DMS153 treated with DMSO at 0.1 percent for 48 hours (cell line): ENCODE measurements at regions not wholly inside any gene's neighbourhood (a gene's known extent, or its start where the extent isn't known, plus 50 kb on each side); places are given as distances from the start of the nearest gene placed in this dataset.
"Not testable (repeated sequence)": the region's sequence is repeated elsewhere in the genome, so short reads cannot be mapped to it uniquely, and the experiment has no call there.

Experiments
- DNase-seq: peaks from one replicate; lab custom pipeline; 2025; ENCODE audit not compliant: unreplicated experiment; lab: John Stamatoyannopoulos, UW

DNA sequence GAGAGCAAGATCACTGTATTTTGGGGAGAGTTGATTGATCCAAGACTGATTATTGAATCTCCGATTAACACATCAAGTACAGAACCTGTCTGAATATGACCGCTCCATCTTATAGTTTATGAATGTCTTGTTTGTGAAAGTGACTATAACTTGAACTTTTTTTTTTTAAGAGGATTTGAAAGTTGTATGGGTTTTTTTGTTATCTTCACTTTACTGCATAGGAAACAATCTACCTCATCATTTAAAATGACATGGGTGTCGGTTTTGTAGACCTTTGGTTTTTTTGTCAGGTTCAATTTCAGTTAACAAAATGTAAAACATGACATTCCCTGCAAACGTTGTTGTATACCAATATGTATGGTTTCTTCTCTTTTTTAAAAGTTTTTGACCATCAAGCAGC is 103.0 kb upstream of the NUDT6 start:
- no peak for DNase-seq

DNA sequence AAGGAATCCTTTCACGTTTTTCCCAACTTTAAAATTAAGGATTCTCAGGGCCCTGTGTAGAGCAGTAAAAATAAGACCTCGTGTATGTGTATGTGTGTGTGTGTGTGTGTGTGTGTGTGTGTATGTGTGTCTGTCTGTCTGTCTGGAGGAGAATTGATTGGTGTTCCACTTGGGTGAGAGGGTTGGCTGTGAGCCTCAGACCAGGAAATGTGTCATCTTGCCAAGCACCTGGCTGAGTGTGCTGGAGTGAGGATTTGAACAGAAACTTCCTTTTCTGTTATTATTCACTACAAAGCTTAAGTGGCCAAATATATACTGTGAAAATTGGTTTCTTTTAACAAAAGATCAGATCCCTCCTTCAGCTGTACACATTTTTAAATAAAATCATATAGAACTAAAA is 103.6 kb upstream of the NUDT6 start:
- not testable (repeated sequence) for DNase-seq

DNA sequence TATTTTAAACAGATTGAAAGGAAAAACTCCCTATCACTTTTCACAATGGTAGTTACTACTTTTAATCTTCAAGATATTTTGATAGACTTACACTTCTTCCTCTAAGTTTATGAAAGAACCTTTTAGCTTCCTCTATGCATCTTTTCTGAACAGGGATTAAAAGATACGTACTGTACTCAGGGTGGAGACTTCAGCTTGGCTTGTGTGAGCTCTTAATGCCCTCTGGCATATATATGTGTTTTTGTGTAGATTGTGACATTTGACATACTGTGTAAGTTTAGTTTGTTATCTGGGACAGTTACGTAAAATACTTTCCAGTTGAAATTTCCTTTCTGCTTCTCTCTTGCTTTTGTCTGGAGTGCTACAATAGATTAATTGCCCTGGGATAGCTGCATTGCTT is 109.3 kb upstream of the NUDT6 start:
- DNase-seq, result no peak

DNA sequence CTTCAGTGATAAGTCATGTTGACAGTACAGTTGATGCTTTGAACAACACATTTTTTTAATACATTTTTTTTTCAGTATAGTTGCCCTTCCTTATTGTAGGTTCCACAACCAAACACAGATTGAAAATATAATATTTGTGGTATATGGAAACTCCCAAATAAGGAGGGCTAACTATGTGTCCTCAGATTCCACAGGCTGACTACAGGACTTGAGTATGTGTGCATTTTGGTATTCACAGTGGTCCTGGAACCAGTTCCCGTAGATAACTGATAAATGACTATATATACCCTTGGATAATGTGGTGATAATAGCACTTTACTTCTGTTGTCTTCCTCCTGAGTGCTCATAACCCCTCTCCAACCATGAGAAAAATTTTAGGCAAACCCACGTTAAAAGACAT is 111.6 kb upstream of the NUDT6 start:
- DNase-seq, result no peak

DNA sequence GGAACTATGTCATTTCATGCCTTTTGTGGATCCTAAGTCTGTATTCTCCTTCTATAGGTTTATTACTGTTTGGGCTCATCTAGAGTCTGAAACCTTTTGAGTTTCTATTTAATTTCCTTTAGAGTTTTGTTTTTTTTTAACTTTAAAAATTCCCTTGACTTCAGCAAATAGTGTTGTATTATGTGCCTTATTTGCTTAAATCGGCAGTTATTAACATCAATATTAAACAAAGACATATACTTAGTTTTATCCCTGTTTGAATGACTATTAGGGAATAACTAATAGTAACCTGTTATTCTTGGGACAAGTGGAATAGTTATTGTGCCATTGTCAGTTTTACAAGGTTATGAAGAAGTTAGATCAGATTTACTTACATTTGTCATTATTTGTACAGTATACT is 112.8 kb upstream of the NUDT6 start:
- no peak for DNase-seq

DNA sequence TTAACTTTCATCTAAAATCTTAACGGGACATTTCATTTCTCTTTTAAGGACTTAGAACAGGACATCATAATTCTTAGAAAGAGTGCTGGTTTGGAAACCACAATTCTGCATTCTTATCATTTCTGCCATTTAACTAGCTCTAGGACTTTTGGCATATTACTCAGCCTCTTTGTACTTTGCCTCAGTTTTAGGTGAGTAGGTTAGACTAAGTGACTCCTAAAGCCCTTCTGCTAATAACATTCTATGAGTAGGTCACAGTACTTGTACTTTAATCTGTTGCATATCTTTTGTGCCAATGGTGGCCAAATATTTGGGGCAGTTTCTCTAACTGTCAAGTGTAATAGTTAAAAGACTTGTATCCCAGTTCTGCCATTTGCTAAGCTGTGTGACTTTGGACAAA is 115.4 kb upstream of the NUDT6 start:
- no peak for DNase-seq

DNA sequence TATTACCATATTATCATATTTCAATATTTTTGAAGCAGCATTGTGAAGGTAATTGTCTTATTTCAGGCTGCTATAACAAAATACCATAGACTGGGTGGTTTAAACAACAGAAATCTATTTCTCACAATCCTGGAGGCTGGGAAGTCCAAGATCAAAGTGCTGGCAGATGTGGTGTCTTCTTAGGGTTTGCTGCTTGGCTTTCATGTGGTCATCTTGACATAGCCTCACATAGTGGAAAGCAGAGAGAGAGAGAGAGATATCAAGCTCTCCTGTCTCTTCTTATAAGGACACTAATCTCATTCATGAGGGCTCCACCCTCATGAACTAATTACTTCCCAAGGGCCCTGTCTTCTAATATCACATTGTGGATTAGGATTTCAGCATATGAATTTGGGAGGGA is 119.7 kb upstream of the NUDT6 start:
- DNase-seq, result no peak

DNA sequence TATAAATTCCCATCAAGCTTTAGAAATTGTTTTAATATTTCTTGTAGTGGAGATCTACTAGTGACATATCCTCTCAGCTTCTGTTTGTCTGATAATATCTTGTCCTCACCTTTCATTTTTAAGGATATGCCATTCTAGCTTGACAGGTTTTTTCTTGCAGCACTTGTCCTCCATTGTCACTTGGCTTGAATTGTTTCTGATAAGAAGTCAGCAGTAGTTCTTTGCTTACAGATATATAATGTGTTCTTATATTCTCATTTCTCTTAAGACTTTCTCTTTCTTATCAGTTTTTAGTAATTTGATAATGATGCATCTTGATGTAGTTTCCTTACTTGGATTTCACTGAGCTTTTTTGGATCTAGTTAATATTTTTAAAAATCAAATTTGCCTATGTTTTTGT is 120.6 kb upstream of the NUDT6 start:
- DNase-seq, result no peak

DNA sequence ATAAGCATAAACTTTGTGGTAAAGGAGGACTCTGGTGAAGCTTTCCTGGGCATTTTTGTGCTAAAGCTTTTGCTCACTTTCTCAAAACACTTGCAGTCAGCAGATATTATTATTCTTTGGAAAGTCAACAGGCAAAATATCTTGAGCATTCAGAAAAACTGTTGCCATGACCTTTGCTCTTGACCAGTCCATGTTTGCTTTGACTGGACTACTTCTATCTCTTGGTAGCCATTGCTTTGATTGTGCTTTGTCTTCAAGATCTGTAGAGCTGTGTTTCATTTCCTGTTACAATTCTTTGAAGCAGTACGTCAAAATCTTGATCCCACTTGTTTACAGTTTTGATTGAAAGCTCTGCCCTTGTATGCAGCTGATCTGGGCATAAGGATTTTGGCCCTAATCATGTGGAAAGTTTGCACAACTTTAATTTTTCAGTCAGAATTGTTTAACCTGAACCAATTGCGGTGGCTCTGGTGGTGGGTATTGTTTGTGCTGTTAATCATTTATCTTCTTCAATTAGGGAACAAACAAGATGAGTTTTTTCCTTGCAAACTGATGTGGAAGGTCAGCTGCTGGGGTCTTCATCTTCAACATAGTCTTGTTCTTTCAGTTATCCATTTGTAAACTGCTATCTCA is 121.5 kb upstream of the NUDT6 start:
- DNase-seq, result no peak

DNA sequence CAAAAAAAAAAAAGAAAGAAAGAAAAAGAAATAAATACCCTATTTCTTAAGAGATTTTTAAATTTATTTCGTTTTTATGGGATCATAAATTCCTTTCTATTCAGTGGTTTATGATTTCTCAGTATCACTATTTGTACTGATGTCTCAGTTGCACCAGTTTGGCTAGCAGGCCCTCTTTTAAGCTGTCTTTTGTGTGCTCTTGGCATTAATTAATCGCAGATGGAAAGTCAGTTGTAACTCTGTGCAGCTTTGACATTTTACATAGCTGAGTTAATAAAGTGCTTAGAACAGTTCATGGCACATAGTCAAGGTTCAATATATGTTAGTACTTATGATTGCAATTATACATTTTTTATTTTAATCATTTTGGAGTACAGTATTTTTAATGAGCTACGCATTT is 123.7 kb upstream of the NUDT6 start:
- no peak for DNase-seq

DNA sequence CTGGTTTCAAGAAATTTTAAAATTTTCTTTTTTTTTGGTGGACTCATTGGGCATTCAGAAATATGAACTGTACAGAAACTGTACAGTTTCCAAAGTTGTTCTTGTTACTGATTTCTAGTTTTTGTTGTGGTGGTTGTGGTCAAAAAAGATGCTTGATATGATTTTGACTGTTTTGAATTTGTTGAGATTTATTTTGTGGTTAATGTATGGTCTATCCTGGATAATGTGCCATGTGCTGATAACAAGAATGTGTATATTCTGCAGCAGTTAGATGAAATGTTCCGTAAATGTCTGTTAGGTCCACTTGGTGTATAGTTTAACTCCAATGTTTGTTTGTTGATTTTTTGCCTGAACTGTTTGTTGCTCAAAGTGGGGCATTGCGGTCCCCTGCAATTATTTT is 127.6 kb upstream of the NUDT6 start:
- no peak for DNase-seq

DNA sequence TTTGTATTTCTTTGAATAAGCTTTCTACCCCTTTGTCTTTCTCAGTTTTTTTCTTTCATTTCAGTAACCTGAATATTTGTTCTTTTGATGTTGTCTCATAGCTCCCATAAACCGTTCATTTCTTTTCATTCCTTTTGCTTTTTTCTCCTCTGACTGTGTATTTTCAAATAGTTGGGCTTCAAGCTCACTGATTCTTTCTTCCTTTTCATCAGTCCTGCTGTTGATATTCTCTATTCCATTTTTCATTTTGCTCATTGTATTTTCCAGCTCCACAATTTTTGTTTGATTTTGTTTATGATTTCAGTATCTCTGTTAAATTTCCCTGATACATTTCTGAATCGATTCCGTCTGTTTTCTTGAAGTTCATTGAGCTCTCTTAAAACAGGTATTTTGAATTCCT is 129.6 kb upstream of the NUDT6 start:
- no peak for DNase-seq

DNA sequence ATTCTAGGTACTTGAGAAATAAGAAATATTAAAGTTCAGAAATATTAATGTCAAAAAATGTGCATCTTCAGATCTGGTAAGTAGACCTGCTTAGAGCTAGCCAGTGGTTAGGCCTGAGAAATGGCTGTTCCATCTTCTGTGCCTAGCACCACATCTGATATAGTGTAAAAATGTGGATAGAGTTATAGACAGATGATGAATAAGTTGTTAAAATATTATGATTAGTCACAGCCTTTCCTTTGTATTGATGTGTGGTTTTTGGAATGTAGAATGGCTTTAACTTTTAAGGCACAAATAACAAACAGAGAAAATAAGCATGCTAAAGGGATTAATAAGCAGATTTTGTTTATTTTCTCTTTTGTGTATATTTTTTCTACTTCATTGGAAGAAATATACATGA is 133.5 kb upstream of the NUDT6 start:
- no peak for DNase-seq

DNA sequence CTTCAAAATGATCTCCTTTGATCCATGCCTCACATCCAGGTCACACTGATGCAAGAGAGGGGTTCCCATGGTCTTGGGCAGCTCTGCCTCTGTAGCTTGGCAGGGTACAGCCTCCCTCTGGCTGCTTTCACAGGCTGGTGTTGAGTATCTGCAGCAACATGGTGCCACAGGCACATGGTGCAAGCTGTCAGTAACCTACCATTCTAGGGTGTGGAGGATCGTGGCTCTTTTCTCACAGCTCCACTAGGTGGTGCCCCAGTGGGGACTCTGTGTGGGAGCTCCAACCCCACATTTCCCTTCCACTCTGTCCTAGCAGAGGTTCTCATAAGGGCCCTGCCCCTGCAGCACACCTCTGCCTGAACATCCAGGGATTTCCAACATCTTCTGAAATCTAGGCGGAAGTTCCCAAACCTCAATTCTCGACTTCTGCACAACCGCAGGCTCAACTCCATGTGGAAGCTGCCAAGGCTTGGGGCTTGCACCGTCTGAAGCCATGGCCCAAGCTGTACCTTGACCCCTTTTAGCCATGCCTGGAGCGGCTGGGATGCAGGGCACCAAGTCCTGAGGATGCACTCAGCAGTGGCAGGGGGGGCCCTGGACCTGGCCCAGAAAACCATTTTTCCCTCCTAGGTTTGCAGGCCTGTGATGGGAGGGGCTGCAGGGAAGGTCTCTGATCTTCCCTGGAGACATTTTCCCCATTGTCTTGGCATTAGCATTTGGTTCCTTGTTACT is 137.8 kb upstream of the NUDT6 start:
- no peak for DNase-seq

DNA sequence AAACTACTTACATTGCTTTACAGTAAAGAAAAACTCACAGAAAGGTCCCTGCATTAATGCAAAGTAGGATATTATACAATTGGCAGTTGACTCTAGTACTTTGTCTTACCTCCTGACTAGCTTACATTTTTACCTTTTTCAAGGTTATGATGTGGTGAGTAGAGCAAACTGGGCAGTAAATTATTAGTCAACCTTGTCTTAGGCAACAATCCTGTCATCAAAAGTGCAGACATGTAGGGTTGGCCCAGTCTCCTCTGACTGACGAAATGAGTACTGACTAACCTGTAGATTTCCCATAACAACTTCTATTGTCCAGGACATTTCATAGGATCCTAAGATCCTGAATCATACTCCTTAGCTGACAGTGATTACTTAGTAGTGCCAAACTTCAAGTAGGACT is 142.0 kb upstream of the NUDT6 start:
- DNase-seq, result no peak

DNA sequence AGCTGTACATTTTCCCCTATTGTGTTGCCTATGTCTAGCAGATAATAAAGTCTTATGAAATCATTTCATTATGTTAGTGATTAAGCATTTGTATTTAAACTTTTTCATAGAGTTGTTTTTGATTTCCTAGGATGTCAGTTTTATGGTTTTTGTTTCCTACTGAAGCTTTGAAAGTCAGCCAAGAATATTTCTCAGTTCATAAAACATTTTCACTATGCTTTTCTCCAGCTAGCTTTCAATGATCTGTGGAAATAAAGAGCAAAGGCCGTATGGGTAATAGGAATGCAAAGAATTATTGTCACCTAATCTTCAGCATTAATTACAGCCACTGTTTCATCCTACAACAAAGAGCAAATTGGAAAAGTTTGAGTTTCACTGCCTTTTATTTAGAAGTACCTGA is 145.7 kb upstream of the NUDT6 start:
- DNase-seq, result no peak

DNA sequence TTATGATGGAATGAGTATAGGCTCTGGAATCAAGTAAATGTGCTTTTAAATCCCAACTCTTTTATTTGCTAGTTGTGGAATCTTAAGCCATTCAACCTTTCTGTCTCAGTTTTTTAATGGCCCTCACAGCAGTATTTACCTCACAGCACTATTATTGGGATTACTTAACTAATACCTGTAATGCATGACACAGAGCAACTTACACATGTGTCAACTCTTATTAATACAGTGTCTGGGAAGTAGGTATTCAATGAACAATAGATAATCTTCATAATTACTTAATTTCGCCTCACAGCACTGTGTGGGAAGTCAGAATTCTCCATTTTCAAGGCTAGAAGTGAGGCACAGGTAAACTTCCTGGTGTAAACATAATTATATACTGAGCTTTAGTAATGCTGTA is 149.7 kb upstream of the NUDT6 start:
- no peak for DNase-seq

DNA sequence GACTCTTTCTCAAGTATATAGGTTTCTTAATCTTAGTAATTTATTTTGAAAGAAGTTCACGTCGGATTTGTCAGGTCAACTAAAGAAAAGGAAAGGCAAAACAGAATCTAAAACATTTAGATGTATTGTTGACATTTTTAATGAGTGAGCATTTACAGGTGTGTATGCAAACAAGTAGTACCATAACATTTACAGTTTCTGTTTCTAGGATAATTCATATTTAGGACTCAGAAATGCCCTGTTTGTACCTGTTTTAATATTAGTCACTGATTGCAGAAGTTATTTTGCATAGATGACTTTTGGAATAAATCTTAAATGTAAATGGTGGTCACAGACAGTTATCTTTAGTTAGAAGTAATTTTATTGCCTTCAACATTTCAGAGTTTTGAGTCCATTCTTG is 151.3 kb upstream of the NUDT6 start:
- DNase-seq, result no peak

DNA sequence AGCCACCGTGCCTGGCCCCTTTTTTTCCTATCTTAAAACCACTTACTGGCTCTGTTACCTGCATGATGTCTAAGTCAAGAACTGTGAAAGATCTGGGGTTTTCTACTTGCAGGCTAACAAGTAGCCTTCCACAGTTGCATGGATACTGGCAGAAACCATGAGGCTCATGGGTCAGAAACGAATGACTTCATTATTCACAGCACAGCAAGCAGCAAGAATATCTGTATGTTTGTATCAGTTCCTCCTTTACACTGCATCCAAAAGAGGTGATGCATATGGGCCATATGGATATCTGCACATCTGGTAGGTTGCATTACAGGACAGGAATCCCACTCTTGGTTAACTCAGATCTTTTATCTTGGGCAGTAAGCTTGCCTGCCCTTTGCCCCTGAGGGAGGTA is 154.9 kb upstream of the NUDT6 start:
- no peak for DNase-seq

DNA sequence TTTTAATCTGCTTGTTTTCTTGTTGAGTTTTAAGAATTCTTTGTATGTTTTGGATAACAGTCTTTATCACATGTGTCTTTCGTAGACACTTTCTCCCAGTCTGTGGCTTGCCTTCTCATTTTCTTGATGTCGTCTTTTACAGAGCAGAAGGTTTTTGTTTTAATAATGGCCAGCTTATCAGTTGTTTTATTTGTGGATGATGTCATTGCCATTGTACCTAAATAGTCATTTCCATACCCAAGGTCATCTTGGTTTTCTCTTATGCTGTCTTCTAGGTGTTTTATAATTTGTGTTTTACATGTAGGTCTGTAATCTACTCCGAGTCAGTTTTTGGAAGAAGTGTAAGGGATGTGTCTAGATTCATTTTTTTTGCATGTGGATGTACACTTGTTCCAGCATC is 159.6 kb upstream of the NUDT6 start:
- no peak for DNase-seq

DNA sequence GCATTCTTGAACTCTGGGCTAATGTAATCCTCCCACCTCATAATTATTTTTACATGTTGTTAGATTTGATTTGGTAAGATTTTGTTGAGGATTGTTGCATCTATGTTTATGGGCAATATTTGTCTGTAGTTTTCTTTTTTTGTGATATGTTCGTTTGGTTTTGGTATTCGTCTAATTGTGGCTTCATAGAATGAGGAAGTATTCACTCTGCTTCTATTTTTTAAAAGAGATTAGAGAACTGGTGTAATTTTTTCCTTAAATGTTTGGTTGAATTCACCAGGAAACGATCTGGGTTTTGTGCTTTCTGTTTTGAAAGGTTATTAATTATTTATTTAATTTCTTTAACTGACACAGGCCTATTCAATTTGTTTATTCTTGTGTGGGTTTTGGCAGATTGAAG is 161.2 kb upstream of the NUDT6 start:
- no peak for DNase-seq

DNA sequence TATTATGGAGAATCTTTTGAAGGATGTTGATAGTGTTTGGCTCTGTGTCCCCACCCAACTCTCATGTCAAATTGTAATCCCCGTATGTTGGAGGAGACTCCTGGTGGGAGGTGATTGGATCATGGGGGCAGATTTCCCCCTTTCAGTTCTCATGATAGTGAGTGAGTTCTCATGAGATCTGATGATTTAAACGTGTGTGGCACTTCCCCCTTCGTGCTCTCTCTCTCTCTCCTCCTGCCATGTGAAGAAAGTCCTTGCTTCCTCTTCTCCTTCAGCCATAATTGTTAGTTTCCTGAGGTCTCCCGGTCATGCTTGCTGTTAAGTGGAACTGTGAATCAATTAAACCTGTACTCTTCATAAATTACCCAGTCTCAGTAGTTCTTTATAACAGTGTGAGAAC is 166.1 kb upstream of the NUDT6 start:
- DNase-seq, result no peak

DNA sequence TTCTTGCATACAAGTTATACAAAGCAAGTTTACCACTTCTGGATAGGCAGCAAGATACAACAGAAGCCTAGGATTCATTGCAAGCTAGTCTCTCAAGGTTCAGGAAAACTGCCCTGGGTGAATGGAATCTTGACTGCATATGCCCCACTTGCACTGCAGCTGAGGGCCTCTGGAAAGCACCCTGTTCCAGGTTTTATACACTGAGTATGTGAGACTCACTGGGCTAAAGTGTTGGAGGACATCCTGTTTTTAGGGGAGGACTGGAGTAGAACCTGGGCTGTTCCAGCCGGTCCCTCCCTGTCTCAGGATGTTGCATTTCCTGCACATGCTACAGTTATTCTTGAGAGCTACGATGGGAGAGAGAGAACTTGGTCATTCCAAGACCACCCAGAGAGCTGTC is 168.5 kb upstream of the NUDT6 start:
- DNase-seq, result no peak
